IMR-90 (cell line): ENCODE measurements at regions not wholly inside any gene's neighbourhood (a gene's known extent, or its start where the extent isn't known, plus 50 kb on each side); places are given as distances from the start of the nearest gene placed in this dataset.

Source experiments
- ATAC-seq: fragments of 200-7000 bp; cut with Tn5 transposase; 2 replicates; pipeline ENCODE4 v1.9.1; 2020; ENCODE audit warnings: low read depth, mild to moderate bottlenecking, moderate library complexity
- BruUV-seq: library from RNA; stranded (reverse); fragments of 400-500 nt; replicated peaks from 2 replicates; lab custom pipeline; 2021; lab: Mats Ljungman, UMichigan
- CTCF ChIA-PET: fragments of 300-600 bp; formaldehyde crosslinking; extraction: SDS; loops from one replicate; lab custom pipeline; 2021; ENCODE audit warnings: antibody characterized with exemption; lab: Yijun Ruan, JAX
- POLR2A ChIA-PET: fragments of 300-600 bp; sonication (Branson Sonifier 250); formaldehyde crosslinking; loops from one replicate; lab custom pipeline; 2022; ENCODE audit warnings: antibody characterized with exemption; ENCODE audit not compliant: unreplicated experiment; lab: Charles Lee
- DNase-seq: peaks from one replicate; pipeline ENCODE4 v3.0.0; 2013
- H2AFZ ChIP-seq: replicated peaks from 2 replicates; pipeline ENCODE3; 2013; ENCODE audit warnings: low read length, mild to moderate bottlenecking; ENCODE audit not compliant: poor library complexity
- H2AK5ac ChIP-seq: 2 replicates; pipeline ENCODE4 v1.6.1; 2013; ENCODE audit warnings: low read depth, low read length, inconsistent platforms
- H2AK9ac ChIP-seq: replicated peaks from 2 replicates; pipeline ENCODE3; 2013; ENCODE audit warnings: mild to moderate bottlenecking, low read depth, low read length, moderate library complexity; ENCODE audit not compliant: poor library complexity
- H2BK120ac ChIP-seq: 2 replicates; pipeline ENCODE4 v1.6.1; 2013; ENCODE audit warnings: low read depth, low read length, inconsistent platforms
- H2BK15ac ChIP-seq: 3 replicates; pipeline ENCODE4 v1.6.1; 2013; ENCODE audit warnings: low read depth, low read length, inconsistent platforms
- H2BK20ac ChIP-seq: 2 replicates; pipeline ENCODE4 v1.6.1; 2013; ENCODE audit warnings: low read depth, mild to moderate bottlenecking, inconsistent platforms, low read length, moderate library complexity
- H2BK5ac ChIP-seq: 2 replicates; pipeline ENCODE4 v1.6.1; 2013; ENCODE audit warnings: mild to moderate bottlenecking, low read depth, low read length, inconsistent platforms; ENCODE audit not compliant: poor library complexity, severe bottlenecking
- H3K14ac ChIP-seq: replicated peaks from 2 replicates; pipeline ENCODE4 v1.6.1; 2013; ENCODE audit warnings: low read depth, low read length, inconsistent platforms
- H3K18ac ChIP-seq: 2 replicates; pipeline ENCODE4 v1.6.1; 2013; ENCODE audit warnings: low read depth, low read length, control low read depth
- H3K23ac ChIP-seq: 2 replicates; pipeline ENCODE4 v1.6.1; 2013; ENCODE audit warnings: low read depth, low read length, inconsistent platforms
- H3K27ac ChIP-seq: 2 replicates; pipeline ENCODE4 v1.5.1; 2013; ENCODE audit warnings: mild to moderate bottlenecking, control low read depth, low read length; ENCODE audit not compliant: insufficient read depth
- H3K27me3 ChIP-seq: 2 replicates; pipeline ENCODE4 v1.6.1; 2013; ENCODE audit warnings: low read length; ENCODE audit not compliant: control insufficient read depth, insufficient read depth
- H3K36me3 ChIP-seq: 2 replicates; pipeline ENCODE4 v1.6.1; 2013; ENCODE audit warnings: low read length, mixed read lengths; ENCODE audit not compliant: control insufficient read depth, insufficient read depth
- H3K4ac ChIP-seq: 2 replicates; pipeline ENCODE4 v1.6.1; 2013; ENCODE audit warnings: low read depth, low read length, inconsistent platforms
- H3K4me1 ChIP-seq: 2 replicates; pipeline ENCODE4 v1.6.1; 2013; ENCODE audit warnings: low read length, mixed read lengths; ENCODE audit not compliant: control insufficient read depth, insufficient read depth
- H3K4me2 ChIP-seq: 2 replicates; pipeline ENCODE4 v1.6.1; 2013; ENCODE audit warnings: low read depth, mild to moderate bottlenecking, control low read depth, low read length, moderate library complexity
- H3K4me3 ChIP-seq: 2 replicates; pipeline ENCODE4 v1.5.1; 2013; ENCODE audit warnings: low read depth, mild to moderate bottlenecking, control low read depth, low read length, moderate library complexity; ENCODE audit not compliant: insufficient read depth
- H3K56ac ChIP-seq: 2 replicates; pipeline ENCODE4 v1.6.1; 2013; ENCODE audit warnings: low read length, inconsistent platforms; ENCODE audit not compliant: insufficient read depth; ENCODE audit errors: extremely low read depth
- H3K79me1 ChIP-seq, 2 experiments: 2 replicates each; pipeline ENCODE4 v1.6.1; 2013; ENCODE audit warnings: low read length in 2 of 2, inconsistent platforms in 1 of 2, low read depth in 1 of 2
- H3K9ac ChIP-seq: 2 replicates; pipeline ENCODE4 v1.6.1; 2013; ENCODE audit warnings: low read depth, low read length, control low read depth
- H3K9me1 ChIP-seq: 2 replicates; pipeline ENCODE4 v1.6.1; 2013; ENCODE audit warnings: low read length, inconsistent platforms; ENCODE audit not compliant: insufficient read depth
- H3K9me3 ChIP-seq: 2 replicates; pipeline ENCODE4 v1.6.1; 2013; ENCODE audit warnings: low read length; ENCODE audit not compliant: control insufficient read depth, insufficient read depth
- H4K20me1 ChIP-seq: 2 replicates; pipeline ENCODE4 v1.6.1; 2013; ENCODE audit warnings: low read length, inconsistent platforms; ENCODE audit not compliant: insufficient read depth
- H4K5ac ChIP-seq: 2 replicates; pipeline ENCODE4 v1.6.1; 2013; ENCODE audit warnings: mild to moderate bottlenecking, low read depth, low read length, control low read depth
- H4K8ac ChIP-seq, 2 experiments: 2 replicates each; pipeline ENCODE4 v1.6.1; 2013; ENCODE audit warnings: low read depth in 2 of 2, low read length in 2 of 2, control low read depth in 1 of 2, inconsistent platforms in 1 of 2
- H4K91ac ChIP-seq: 2 replicates; pipeline ENCODE4 v1.6.1; 2013; ENCODE audit warnings: low read depth, low read length, inconsistent platforms; ENCODE audit not compliant: insufficient read depth
- BHLHE40 ChIP-seq: fragments of 150-350 bp; IDR thresholded peaks from 2 replicates; pipeline ENCODE4 v1.6.1; 2016; ENCODE audit warnings: mild to moderate bottlenecking, low read depth, low read length
- CHD1 ChIP-seq: IDR thresholded peaks from 2 replicates; pipeline ENCODE4 v1.6.1; 2012; ENCODE audit warnings: low read depth, low read length, improper control_type of control experiment
- FOS ChIP-seq: fragments of 150-350 bp; IDR thresholded peaks from 2 replicates; pipeline ENCODE4 v1.6.1; 2016; ENCODE audit warnings: low read depth, low read length
- MAZ ChIP-seq: IDR thresholded peaks from 2 replicates; pipeline ENCODE4 v1.6.1; 2012; ENCODE audit warnings: low read depth, mild to moderate bottlenecking, low read length, improper control_type of control experiment, moderate library complexity, borderline replicate concordance
- MXI1 ChIP-seq: IDR thresholded peaks from 2 replicates; pipeline ENCODE4 v1.6.1; 2012; ENCODE audit warnings: low read depth, mild to moderate bottlenecking, low read length, moderate library complexity, borderline replicate concordance
- SMC3 ChIP-seq: fragments of 150-350 bp; IDR thresholded peaks from 2 replicates; pipeline ENCODE4 v1.6.1; 2016; ENCODE audit warnings: low read depth, mild to moderate bottlenecking, antibody characterized with exemption, low read length, moderate library complexity
- USF2 ChIP-seq: fragments of 150-350 bp; IDR thresholded peaks from 2 replicates; pipeline ENCODE4 v1.6.1; 2017; ENCODE audit warnings: mild to moderate bottlenecking, antibody characterized with exemption, low read length, low read depth
- WGBS, 2 experiments: methylation state at CpG; one replicate each; pipeline versions ENCODE4 v1.1.5 to v1.1.7; 2013; ENCODE audit warnings: missing lambda C conversion rate in 2 of 2; ENCODE audit not compliant: insufficient read length in 1 of 2; ENCODE audit errors: extremely low coverage in 2 of 2; 5-methylcytosine and 5-hydroxymethylcytosine counted together
- dilution Hi-C: fragments of 300-500 bp; cut with HindIII; formaldehyde crosslinking; loops from one replicate; pipeline ENCODE4 v1.14.3; 2018; ENCODE audit warnings: low sequenced_read_pairs; ENCODE audit not compliant: unreplicated experiment
- in situ Hi-C: fragments of 300-500 bp; cut with MboI; formaldehyde crosslinking; loops from 3 replicates; pipeline ENCODE4 v1.14.3; 2019; ENCODE audit warnings: low sequenced_read_pairs, inconsistent platforms, mixed read lengths
- intact Hi-C: fragments of 100-400 bp; cut with micrococcal nuclease; formaldehyde crosslinking; loops from 2 replicates; pipeline ENCODE4 v1.10.0; 2022

- Histone ChIP-seq H4K5ac (no peak overlapping the region), H3K79me1 (no peaks in the 10 kb centered on the region), H3K18ac (no peak overlapping the region), H4K8ac (no peak overlapping the region), H3K4ac (no peak overlapping the region), H3K4me3 (no peak overlapping the region), H4K91ac (no peak overlapping the region), H3K23ac (no peak overlapping the region), H2AK5ac (no peak overlapping the region), H3K27me3 (peaks cover 63% of the 10 kb centered on the region), H3K56ac (no peak overlapping the region), H3K36me3 (no peaks in the 10 kb centered on the region), H3K14ac (no peak overlapping the region), H3K9ac (no peak overlapping the region), H2AK9ac (no peak overlapping the region), H2BK5ac (no peak overlapping the region), H4K20me1 (no peaks in the 10 kb centered on the region), H3K9me1 (no peaks in the 10 kb centered on the region), H3K4me1 (no peaks in the 10 kb centered on the region), H2BK20ac (no peak overlapping the region), H3K9me3 (peaks cover 10% of the 10 kb centered on the region), H3K4me2 (no peak overlapping the region), H3K27ac (no peak overlapping the region), H2AFZ (no peak overlapping the region), H2BK15ac (no peak overlapping the region), H2BK120ac (no peak overlapping the region)
- no TSS peak for BruUV-seq
- ATAC-seq = no peak
- no peak for DNase-seq
- TF ChIP-seq FOS (no peak), USF2 (no peak), MAZ (no peak), MXI1 (no peak), CHD1 (no peak), SMC3 (no peak), BHLHE40 (no peak)
- dilution Hi-C loops (no loop called here), in situ Hi-C loops (no loop called here), intact Hi-C loops (no loop called here)
- ChIA-PET CTCF (no interaction called here), POLR2A (no interaction called here)
- no CpG with 5 or more reads among the region's 7 CpGs for WGBS, 2 experiments
These were observed 86.7 kb upstream of the CLDN14 start for GRCh38 chr21:36566644-36567043.
